H1 (cell line): ENCODE measurements at regions not wholly inside any gene's neighbourhood (a gene's known extent, or its start where the extent isn't known, plus 50 kb on each side); places are given as distances from the start of the nearest gene placed in this dataset.

Experiments
- GABPA ChIP-seq: IDR thresholded peaks from 2 replicates; pipeline ENCODE4 v1.6.1; 2011; ENCODE audit warnings: mild to moderate bottlenecking, low read length, moderate library complexity, borderline replicate concordance; ENCODE audit not compliant: insufficient read depth
- HDAC6 ChIP-seq: IDR thresholded peaks from one replicate; pipeline ENCODE4 v1.7.1; 2012; ENCODE audit warnings: low read depth, mild to moderate bottlenecking, inconsistent platforms, low read length, moderate library complexity
- KDM1A ChIP-seq: fragments of 200-600, 300-600 bp; sonication (generic); IDR thresholded peaks from 2 replicates; pipeline ENCODE4 v1.7.1; 2016; ENCODE audit warnings: mild to moderate bottlenecking, low read length, borderline replicate concordance
- POLR2AphosphoS5 ChIP-seq: IDR thresholded peaks from 2 replicates; pipeline ENCODE4 v1.6.1; 2011; ENCODE audit warnings: low read depth, low read length
- RXRA ChIP-seq: IDR thresholded peaks from 2 replicates; pipeline ENCODE4 v1.6.1; 2011; ENCODE audit warnings: low read depth, mild to moderate bottlenecking, low read length, moderate library complexity; ENCODE audit not compliant: insufficient read depth
- SAP30 ChIP-seq: fragments of 300-600 bp; sonication (generic); IDR thresholded peaks from 2 replicates; pipeline ENCODE4 v1.7.1; 2012; ENCODE audit warnings: low read length, moderate library complexity, mild to moderate bottlenecking, inconsistent platforms; ENCODE audit not compliant: insufficient read depth, insufficient replicate concordance

GRCh38 chr1:98439471-98439870 is 222.1 kb upstream of the SNX7 start (continued):
- no peak for TF ChIP-seq GABPA
- TF ChIP-seq HDAC6: no peak
- TF ChIP-seq SAP30: no peak
- no peak for TF ChIP-seq POLR2AphosphoS5
- no peak for TF ChIP-seq KDM1A
- no peak for TF ChIP-seq RXRA
